ENCODE measurements at regions not wholly inside any gene's neighbourhood (a gene's known extent, or its start where the extent isn't known, plus 50 kb on each side); places are given as distances from the start of the nearest gene placed in this dataset.
A peak's percentile ranks its signal among the peaks of the same experiment; 100 is the strongest.
"Not testable (repeated sequence)": the region's sequence is repeated elsewhere in the genome, so short reads cannot be mapped to it uniquely, and the experiment has no call there.

DNA sequence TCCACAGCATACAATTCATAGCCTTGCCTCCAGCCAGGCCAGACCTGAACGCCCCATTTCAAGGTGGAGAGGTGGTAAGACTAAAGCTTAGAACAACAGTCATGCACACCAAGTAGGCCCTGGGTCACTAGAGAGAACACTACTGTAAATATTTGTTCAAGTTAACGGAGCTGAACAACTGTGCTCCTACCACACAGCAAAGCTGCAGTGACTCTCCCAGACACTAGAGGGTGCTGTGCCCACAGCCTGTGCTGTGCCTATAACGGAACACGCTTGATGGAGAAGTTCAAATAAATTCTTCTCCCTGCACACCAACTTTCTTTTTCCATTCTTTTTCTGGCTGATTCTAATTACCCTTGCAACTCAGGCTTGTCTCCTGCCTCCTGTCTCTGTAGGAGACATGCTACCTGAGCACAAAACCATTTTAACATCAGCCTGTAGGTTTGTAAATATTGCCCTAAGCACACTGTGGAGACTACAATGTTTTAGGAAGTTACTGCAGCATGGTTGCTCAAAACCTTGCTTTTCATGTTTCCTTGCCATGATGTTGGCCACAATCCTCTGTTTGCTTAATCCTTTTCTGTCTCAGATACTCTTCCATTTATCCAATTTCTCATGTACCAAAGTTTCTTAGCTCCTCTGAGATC is 103.1 kb upstream of the TERB2 start:
- H3K27me3 ChIP-seq (ENCODE audit: control insufficient read depth, insufficient read depth, low read length); H3K4me3 ChIP-seq (ENCODE audit: insufficient read depth, low read depth, low read length); dilution Hi-C loops (cut with HindIII; ENCODE audit: low sequenced_read_pairs, unreplicated experiment); H3K23ac ChIP-seq (ENCODE audit: low read depth, low read length); H3K9me3 ChIP-seq (ENCODE audit: control insufficient read depth, insufficient read depth, low read length); H4K8ac ChIP-seq (ENCODE audit: low read depth in 2 of 2, low read length in 2 of 2); H3K9me1 ChIP-seq (ENCODE audit: insufficient read depth, low read length); H2AFZ ChIP-seq (replicated peaks; ENCODE audit: low read length, poor library complexity); POLR2A ChIA-PET (ENCODE audit: unreplicated experiment); H3K4me2 ChIP-seq (ENCODE audit: low read depth, low read length); H4K91ac ChIP-seq (ENCODE audit: insufficient read depth, low read depth, low read length); H2AK9ac ChIP-seq (replicated peaks; ENCODE audit: low read depth, low read length, poor library complexity); H3K4ac ChIP-seq (ENCODE audit: low read depth, low read length); H3K4me1 ChIP-seq (ENCODE audit: control insufficient read depth, insufficient read depth, low read length); H3K79me1 ChIP-seq (ENCODE audit: low read depth in 1 of 2, low read length in 2 of 2); in situ Hi-C loops (cut with MboI; ENCODE audit: low sequenced_read_pairs); H4K20me1 ChIP-seq (ENCODE audit: insufficient read depth, low read length); H3K14ac ChIP-seq (replicated peaks; ENCODE audit: low read depth, low read length); H3K36me3 ChIP-seq (ENCODE audit: control insufficient read depth, insufficient read depth, low read length); H4K5ac ChIP-seq (ENCODE audit: low read depth, low read length); BruUV-seq (replicated peaks); H2AK5ac ChIP-seq (ENCODE audit: low read depth, low read length); H2BK5ac ChIP-seq (ENCODE audit: low read depth, low read length, poor library complexity, severe bottlenecking); H3K18ac ChIP-seq (ENCODE audit: low read depth, low read length); H3K27ac ChIP-seq (ENCODE audit: insufficient read depth, low read length); H2BK120ac ChIP-seq (ENCODE audit: low read depth, low read length); H3K9ac ChIP-seq (ENCODE audit: low read depth, low read length); H2BK20ac ChIP-seq (ENCODE audit: low read depth, low read length); H2BK15ac ChIP-seq (ENCODE audit: low read depth, low read length); H3K56ac ChIP-seq (ENCODE audit: extremely low read depth, insufficient read depth, low read length): not testable (repeated sequence)
- TF ChIP-seq SMC3 (IDR thresholded peaks at IDR 0.05; ENCODE audit: low read depth, low read length) (peak; percentile 60), RAD21 (IDR thresholded peaks at IDR 0.05; ENCODE audit: low read length) (peak; percentile 78)
- TF ChIP-seq, protein P1, sequence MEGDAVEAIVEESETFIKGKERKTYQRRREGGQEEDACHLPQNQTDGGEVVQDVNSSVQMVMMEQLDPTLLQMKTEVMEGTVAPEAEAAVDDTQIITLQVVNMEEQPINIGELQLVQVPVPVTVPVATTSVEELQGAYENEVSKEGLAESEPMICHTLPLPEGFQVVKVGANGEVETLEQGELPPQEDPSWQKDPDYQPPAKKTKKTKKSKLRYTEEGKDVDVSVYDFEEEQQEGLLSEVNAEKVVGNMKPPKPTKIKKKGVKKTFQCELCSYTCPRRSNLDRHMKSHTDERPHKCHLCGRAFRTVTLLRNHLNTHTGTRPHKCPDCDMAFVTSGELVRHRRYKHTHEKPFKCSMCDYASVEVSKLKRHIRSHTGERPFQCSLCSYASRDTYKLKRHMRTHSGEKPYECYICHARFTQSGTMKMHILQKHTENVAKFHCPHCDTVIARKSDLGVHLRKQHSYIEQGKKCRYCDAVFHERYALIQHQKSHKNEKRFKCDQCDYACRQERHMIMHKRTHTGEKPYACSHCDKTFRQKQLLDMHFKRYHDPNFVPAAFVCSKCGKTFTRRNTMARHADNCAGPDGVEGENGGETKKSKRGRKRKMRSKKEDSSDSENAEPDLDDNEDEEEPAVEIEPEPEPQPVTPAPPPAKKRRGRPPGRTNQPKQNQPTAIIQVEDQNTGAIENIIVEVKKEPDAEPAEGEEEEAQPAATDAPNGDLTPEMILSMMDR (conservative IDR thresholded peaks at IDR 0.05; ENCODE audit: low read depth, low read length): peak; percentile 78
- CTCF ChIA-PET: interaction anchor here (0.6 to 1.5 kb wide), 3 partner anchors 10 to 175 kb away, joined by 3 to 4 read pairs (median 3); no protein-coding TSS in a partner anchor
- intact Hi-C loops (cut with micrococcal nuclease): loop anchor here (2.0 to 5.0 kb wide), 2 partner anchors 183 to 264 kb away; no protein-coding TSS in a partner anchor
- no CpG with 5 or more reads among the region's 4 CpGs for WGBS, 2 experiments (ENCODE audit: extremely low coverage in 2 of 2, insufficient read length in 1 of 2)
- DNase-seq (peak; percentile 45), ATAC-seq (ENCODE audit: low read depth) (peak; percentile 97)

DNA sequence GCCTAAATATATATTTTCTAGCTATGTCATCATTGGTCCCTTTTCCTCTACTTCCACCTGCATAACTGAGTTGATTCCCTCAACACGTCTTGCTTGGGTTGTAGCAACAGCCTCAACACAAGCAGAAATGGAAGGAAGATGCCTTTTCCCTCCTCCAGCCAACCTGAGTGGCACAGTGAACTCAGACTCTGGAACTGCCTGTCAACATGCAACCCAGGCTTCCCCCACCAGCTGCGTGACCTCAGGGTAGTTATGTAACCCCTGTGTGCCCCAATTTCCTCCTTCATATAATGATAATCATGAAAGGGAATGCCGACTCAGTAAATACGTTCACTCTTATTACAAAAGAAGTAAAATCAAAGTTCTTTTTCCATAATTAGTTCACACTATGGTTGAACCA is 101.8 kb upstream of the TERB2 start:
- H2AK9ac ChIP-seq (replicated peaks; ENCODE audit: low read depth, low read length, poor library complexity); H3K14ac ChIP-seq (replicated peaks; ENCODE audit: low read depth, low read length); H4K5ac ChIP-seq (ENCODE audit: low read depth, low read length); dilution Hi-C loops (cut with HindIII; ENCODE audit: low sequenced_read_pairs, unreplicated experiment); H2BK120ac ChIP-seq (ENCODE audit: low read depth, low read length); H3K23ac ChIP-seq (ENCODE audit: low read depth, low read length); H3K4ac ChIP-seq (ENCODE audit: low read depth, low read length); BruUV-seq (replicated peaks); H3K4me1 ChIP-seq (ENCODE audit: control insufficient read depth, insufficient read depth, low read length); H3K4me2 ChIP-seq (ENCODE audit: low read depth, low read length); in situ Hi-C loops (cut with MboI; ENCODE audit: low sequenced_read_pairs); H2BK5ac ChIP-seq (ENCODE audit: low read depth, low read length, poor library complexity, severe bottlenecking); H3K56ac ChIP-seq (ENCODE audit: extremely low read depth, insufficient read depth, low read length); H2BK20ac ChIP-seq (ENCODE audit: low read depth, low read length); H2BK15ac ChIP-seq (ENCODE audit: low read depth, low read length); H3K9me1 ChIP-seq (ENCODE audit: insufficient read depth, low read length); ATAC-seq (ENCODE audit: low read depth); H4K91ac ChIP-seq (ENCODE audit: insufficient read depth, low read depth, low read length); H2AK5ac ChIP-seq (ENCODE audit: low read depth, low read length); H3K36me3 ChIP-seq (ENCODE audit: control insufficient read depth, insufficient read depth, low read length); H3K4me3 ChIP-seq (ENCODE audit: insufficient read depth, low read depth, low read length); H3K9me3 ChIP-seq (ENCODE audit: control insufficient read depth, insufficient read depth, low read length); H3K18ac ChIP-seq (ENCODE audit: low read depth, low read length); H3K27ac ChIP-seq (ENCODE audit: insufficient read depth, low read length); H3K27me3 ChIP-seq (ENCODE audit: control insufficient read depth, insufficient read depth, low read length); POLR2A ChIA-PET (ENCODE audit: unreplicated experiment); DNase-seq; H4K20me1 ChIP-seq (ENCODE audit: insufficient read depth, low read length); CTCF ChIA-PET; H3K79me1 ChIP-seq (ENCODE audit: low read depth in 1 of 2, low read length in 2 of 2); H3K9ac ChIP-seq (ENCODE audit: low read depth, low read length); H4K8ac ChIP-seq (ENCODE audit: low read depth in 2 of 2, low read length in 2 of 2); H2AFZ ChIP-seq (replicated peaks; ENCODE audit: low read length, poor library complexity): not testable (repeated sequence)
- WGBS, 2 experiments (ENCODE audit: extremely low coverage in 2 of 2, insufficient read length in 1 of 2): no CpG with 5 or more reads among the region's 4 CpGs
- intact Hi-C loops (cut with micrococcal nuclease): loop anchor here (5.0 kb wide), 1 partner anchor 263 kb away; no protein-coding TSS in a partner anchor
